GM12878 (cell line): ENCODE measurements at regions not wholly inside any gene's neighbourhood (a gene's known extent, or its start where the extent isn't known, plus 50 kb on each side); places are given as distances from the start of the nearest gene placed in this dataset.
A peak's percentile ranks its signal among the peaks of the same experiment; 100 is the strongest.
"Not testable (repeated sequence)": the region's sequence is repeated elsewhere in the genome, so short reads cannot be mapped to it uniquely, and the experiment has no call there.

Experiments used
- ATAC-seq: fragments of 200-7000 bp; cut with Tn5 transposase; 3 replicates; pipeline ENCODE4 v1.9.1; 2020; ENCODE audit warnings: mild to moderate bottlenecking, moderate library complexity
- BruUV-seq: library from RNA; stranded (reverse); fragments of 400-500 nt; replicated peaks from 2 replicates; lab custom pipeline; 2021; lab: Mats Ljungman, UMichigan
- CTCF ChIA-PET: fragments of 300-600 bp; sonication (Branson Sonifier 250); formaldehyde crosslinking; extraction: SDS; loops from one replicate; lab custom pipeline; 2021; ENCODE audit warnings: inconsistent platforms; lab: Yijun Ruan, JAX
- POLR2A ChIA-PET: fragments of 350-600 bp; formaldehyde crosslinking; extraction: SDS; loops from one replicate; lab custom pipeline; 2021; ENCODE audit warnings: inconsistent platforms; lab: Charles Lee
- RAD21 ChIA-PET: fragments of 300-600 bp; sonication (Branson Sonifier 250); formaldehyde crosslinking; loops from one replicate; lab custom pipeline; 2023; ENCODE audit warnings: antibody characterized with exemption; ENCODE audit not compliant: unreplicated experiment; lab: Charles Lee
- SMC1A ChIA-PET: fragments of 300-600 bp; sonication (Branson Sonifier 250); formaldehyde crosslinking; loops from one replicate; lab custom pipeline; 2023; ENCODE audit not compliant: unreplicated experiment, uncharacterized antibody; lab: Charles Lee
- DNase-seq: peaks from one replicate; pipeline ENCODE4 v3.0.0-alpha.2; 2011; ENCODE audit warnings: low read depth, low spot score
- FAIRE-seq: peaks from 3 replicates; lab custom pipeline; 2011; peaks lifted over from hg19 to GRCh38; lab: Jason Lieb, UNC
- H2AFZ ChIP-seq: 2 replicates; pipeline ENCODE4 v1.6.0; 2011; ENCODE audit warnings: low read depth, low read length, control low read depth; ENCODE audit not compliant: control insufficient read depth
- H3K27ac ChIP-seq: 2 replicates; pipeline ENCODE4 v1.5.1; 2011; ENCODE audit warnings: control low read depth; ENCODE audit not compliant: control insufficient read depth, insufficient read depth
- H3K27me3 ChIP-seq, 2 experiments: replicated peaks in 1 of 2; 2 replicates each; pipeline versions ENCODE4 v1.6.0 to v1.6.1; 2011; ENCODE audit warnings: low read length in 1 of 2; ENCODE audit not compliant: control insufficient read depth in 2 of 2, insufficient read depth in 2 of 2
- H3K36me3 ChIP-seq, 2 experiments: 2 replicates each; pipeline ENCODE4 v1.5.1; 2011; ENCODE audit warnings: low read length in 1 of 2; ENCODE audit not compliant: control insufficient read depth in 2 of 2, insufficient read depth in 2 of 2
- H3K4me1 ChIP-seq: 2 replicates; pipeline ENCODE4 v1.6.1; 2011; ENCODE audit warnings: mild to moderate bottlenecking, low read length, moderate library complexity, mixed read lengths; ENCODE audit not compliant: control insufficient read depth, insufficient read depth
- H3K4me2 ChIP-seq: 2 replicates; pipeline ENCODE4 v1.6.0; 2011; ENCODE audit warnings: control low read depth; ENCODE audit not compliant: control insufficient read depth, insufficient read depth
- H3K4me3 ChIP-seq: fragments of 200-600 bp; sonication (generic); 2 replicates; pipeline ENCODE4 v1.5.1; 2016
- H3K79me2 ChIP-seq: 2 replicates; pipeline ENCODE4 v1.6.0; 2011; ENCODE audit warnings: low read length; ENCODE audit not compliant: control insufficient read depth, insufficient read depth
- H3K9ac ChIP-seq: 2 replicates; pipeline ENCODE4 v1.8.0; 2011; ENCODE audit warnings: low read length, control low read depth, mixed read lengths; ENCODE audit not compliant: control insufficient read depth, insufficient read depth
- H3K9me3 ChIP-seq: replicated peaks from 3 replicates; pipeline ENCODE4 v1.5.1; 2011; ENCODE audit warnings: mild to moderate bottlenecking, low read length; ENCODE audit not compliant: control insufficient read depth, insufficient read depth
- H4K20me1 ChIP-seq: 2 replicates; pipeline ENCODE4 v1.6.0; 2011; ENCODE audit not compliant: control insufficient read depth, insufficient read depth
- CTCF ChIP-seq, 3 experiments: IDR thresholded peaks in 2 of 3; conservative IDR thresholded peaks in 1 of 3; 2 replicates each; pipeline ENCODE4 v1.5.1; 2011; ENCODE audit warnings: low read depth in 3 of 3, low read length in 3 of 3, mild to moderate bottlenecking in 3 of 3, control low read depth in 2 of 3, moderate library complexity in 2 of 3, inconsistent platforms in 1 of 3, mixed read lengths in 1 of 3; ENCODE audit not compliant: control insufficient read depth in 2 of 3, insufficient read depth in 1 of 3; ENCODE audit errors: extremely low read depth in 1 of 3
- KDM1A ChIP-seq: fragments of 200-600 bp; sonication (generic); IDR thresholded peaks from 2 replicates; pipeline ENCODE4 v1.6.1; 2016; ENCODE audit warnings: borderline replicate concordance
- RAD21 ChIP-seq: IDR thresholded peaks from 2 replicates; pipeline ENCODE4 v1.6.1; 2011; ENCODE audit warnings: mild to moderate bottlenecking, low read depth, low read length, moderate library complexity; ENCODE audit not compliant: insufficient read depth
- WGBS: methylation state at CpG from one replicate; pipeline ENCODE4 v1.1.6; 2016; ENCODE audit warnings: low lambda C conversion rate; ENCODE audit not compliant: insufficient replicate concordance, insufficient coverage; ENCODE audit errors: missing lambda C conversion rate; 5-methylcytosine and 5-hydroxymethylcytosine counted together
- in situ Hi-C: fragments of 300-500 bp; cut with MboI; formaldehyde crosslinking; loops from 9 replicates; pipeline ENCODE4 v1.14.3; 2018; ENCODE audit warnings: mixed read lengths
- intact Hi-C: fragments of 100-400 bp; cut with micrococcal nuclease; formaldehyde crosslinking; loops from one replicate; pipeline ENCODE4 v1.14.2; 2022; ENCODE audit not compliant: unreplicated experiment

- POLR2A ChIA-PET, intact Hi-C loops, H3K9ac ChIP-seq, RAD21 ChIA-PET, H3K79me2 ChIP-seq, ATAC-seq, H2AFZ ChIP-seq, H3K27ac ChIP-seq, DNase-seq, H3K36me3 ChIP-seq, FAIRE-seq, H4K20me1 ChIP-seq, H3K4me3 ChIP-seq, BruUV-seq, H3K4me1 ChIP-seq, CTCF ChIA-PET, SMC1A ChIA-PET, H3K9me3 ChIP-seq, H3K4me2 ChIP-seq, H3K27me3 ChIP-seq: not testable (repeated sequence)
- in situ Hi-C loops, result loop anchor here (10.0 to 25.0 kb wide), 2 partner anchors 65 to 637 kb away; no protein-coding TSS in a partner anchor
- WGBS, result 17% methylated on average over 2 of the region's 4 CpGs
Measured at GRCh38 chrX:83649706-83650105, 141.6 kb downstream of the POU3F4 start.

- peak; percentile 64 for ATAC-seq
- peak; percentile 7 for FAIRE-seq
- ChIA-PET POLR2A (no interaction called here), RAD21 (no interaction called here), CTCF (interaction anchor here (1.3 kb wide), 1 partner anchor 59 kb away, joined by 3 read pairs; no protein-coding TSS in a partner anchor)
- 48% methylated on average over 3 of the region's 3 CpGs for WGBS
- Histone ChIP-seq H3K36me3 (no peaks in the 10 kb centered on the region), H2AFZ (no peak overlapping the region), H3K9ac (no peak overlapping the region), H4K20me1 (no peaks in the 10 kb centered on the region), H3K4me3 (no peak overlapping the region), H3K79me2 (no peaks in the 10 kb centered on the region), H3K9me3 (no peaks in the 10 kb centered on the region)
- no TSS peak for BruUV-seq
- DNase-seq, result no peak
- in situ Hi-C loops (no loop called here), intact Hi-C loops (no loop called here)
- TF ChIP-seq CTCF (IDR thresholded peaks at IDR 0.05 in 2 of 3, conservative IDR thresholded peaks at IDR 0.05 in 1 of 3; ENCODE audit: control insufficient read depth in 2 of 3, extremely low read depth in 1 of 3, insufficient read depth in 1 of 3, low read depth in 3 of 3, low read length in 3 of 3), result peak in 2 of 3 experiments; percentile 32 to 35; a peak in 2 of 6 replicates
- no peak for TF ChIP-seq KDM1A
- peak; percentile 21; the same call in 1 of the 2 replicates for TF ChIP-seq RAD21
- TF ChIP-seq, all 136 proteins: peak for 2
- Histone ChIP-seq H3K4me1 (no peaks in the 10 kb centered on the region), H3K27ac (no peak overlapping the region), H3K27me3 (no peaks in the 10 kb centered on the region), H3K4me2 (no peak overlapping the region)
- SMC1A ChIA-PET, result no interaction called here
Measured at GRCh38 chrX:83658731-83659130, 150.6 kb downstream of the POU3F4 start.
